Prostate gland (tissue), 2 donors: ENCODE measurements at regions not wholly inside any gene's neighbourhood (a gene's known extent, or its start where the extent isn't known, plus 50 kb on each side); places are given as distances from the start of the nearest gene placed in this dataset.

Source experiments
- DNase-seq: peaks from one replicate; pipeline ENCODE4 v3.0.0-alpha.2; 2019; ENCODE audit warnings: low spot score
- H3K27ac ChIP-seq, 2 donors: fragments of 200-600 bp; sonication (generic); 2 replicates each; pipeline ENCODE4 v1.5.1; 2017 to 2019
- H3K27me3 ChIP-seq: fragments of 200-600 bp; sonication (generic); replicated peaks from 2 replicates; pipeline ENCODE4 v1.5.1; 2019; ENCODE audit not compliant: insufficient read depth
- H3K36me3 ChIP-seq, 2 donors: fragments of 200-600 bp; sonication (generic); 1 replicate in 1 of 2; 2 replicates in 1 of 2; pipeline versions ENCODE4 v1.5.1 to v1.8.1; 2017 to 2019
- H3K4me1 ChIP-seq: fragments of 200-600 bp; sonication (generic); replicated peaks from 2 replicates; pipeline ENCODE4 v1.5.1; 2019
- H3K4me3 ChIP-seq, 2 donors: fragments of 200-600 bp; sonication (generic); 2 replicates each; pipeline ENCODE4 v1.5.1; 2017 to 2019
- H3K9me3 ChIP-seq: fragments of 200-600 bp; sonication (generic); 2 replicates; pipeline ENCODE4 v1.5.1; 2017
- POLR2A ChIP-seq: fragments of 450-650 bp; IDR thresholded peaks from one replicate; pipeline ENCODE4 v1.6.1; 2016; ENCODE audit warnings: antibody characterized with exemption, mild to moderate bottlenecking
- POLR2AphosphoS5 ChIP-seq: sonication (generic); formaldehyde crosslinking; IDR thresholded peaks from one replicate; pipeline ENCODE4 v1.6.1; 2017; ENCODE audit warnings: antibody characterized with exemption
- WGBS: methylation state at CpG from one replicate; pipeline ENCODE4 v1.1.5; 2018; 5-methylcytosine and 5-hydroxymethylcytosine counted together
- intact Hi-C: fragments of 100-400 bp; cut with DNase I; formaldehyde crosslinking; loops from one replicate; pipeline ENCODE4 v1.14.2; 2022
- TF ChIP-seq, protein P1 (sequence below), 4 experiments: fragments of 200-600 bp in 2 of 4; fragments of 450-650 bp in 2 of 4; sonication (generic) in 2 of 4; IDR thresholded peaks; 1 replicate in 3 of 4; 2 replicates in 1 of 4; pipeline ENCODE4 v1.5.1; 2016 to 2019; ENCODE audit warnings: antibody characterized with exemption in 4 of 4, mild to moderate bottlenecking in 2 of 4, moderate library complexity in 2 of 4

- Histone ChIP-seq H3K27ac (no peak overlapping the region), H3K9me3 (no peaks in the 10 kb centered on the region), H3K4me1 (no peaks in the 10 kb centered on the region), H3K4me3 (no peak overlapping the region), H3K27me3 (no peaks in the 10 kb centered on the region), H3K36me3 (no peaks in the 10 kb centered on the region)
- 92% methylated on average over 5 of the region's 5 CpGs for WGBS
- TF ChIP-seq, protein P1, sequence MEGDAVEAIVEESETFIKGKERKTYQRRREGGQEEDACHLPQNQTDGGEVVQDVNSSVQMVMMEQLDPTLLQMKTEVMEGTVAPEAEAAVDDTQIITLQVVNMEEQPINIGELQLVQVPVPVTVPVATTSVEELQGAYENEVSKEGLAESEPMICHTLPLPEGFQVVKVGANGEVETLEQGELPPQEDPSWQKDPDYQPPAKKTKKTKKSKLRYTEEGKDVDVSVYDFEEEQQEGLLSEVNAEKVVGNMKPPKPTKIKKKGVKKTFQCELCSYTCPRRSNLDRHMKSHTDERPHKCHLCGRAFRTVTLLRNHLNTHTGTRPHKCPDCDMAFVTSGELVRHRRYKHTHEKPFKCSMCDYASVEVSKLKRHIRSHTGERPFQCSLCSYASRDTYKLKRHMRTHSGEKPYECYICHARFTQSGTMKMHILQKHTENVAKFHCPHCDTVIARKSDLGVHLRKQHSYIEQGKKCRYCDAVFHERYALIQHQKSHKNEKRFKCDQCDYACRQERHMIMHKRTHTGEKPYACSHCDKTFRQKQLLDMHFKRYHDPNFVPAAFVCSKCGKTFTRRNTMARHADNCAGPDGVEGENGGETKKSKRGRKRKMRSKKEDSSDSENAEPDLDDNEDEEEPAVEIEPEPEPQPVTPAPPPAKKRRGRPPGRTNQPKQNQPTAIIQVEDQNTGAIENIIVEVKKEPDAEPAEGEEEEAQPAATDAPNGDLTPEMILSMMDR (IDR thresholded peaks at IDR 0.05): no peak
- TF ChIP-seq POLR2A (no peak), POLR2AphosphoS5 (no peak)
- no peak for DNase-seq
- intact Hi-C loops: no loop called here
Observed at GRCh38 chr17:51430591-51430990, 170.2 kb downstream of the UTP18 start.

DNA sequence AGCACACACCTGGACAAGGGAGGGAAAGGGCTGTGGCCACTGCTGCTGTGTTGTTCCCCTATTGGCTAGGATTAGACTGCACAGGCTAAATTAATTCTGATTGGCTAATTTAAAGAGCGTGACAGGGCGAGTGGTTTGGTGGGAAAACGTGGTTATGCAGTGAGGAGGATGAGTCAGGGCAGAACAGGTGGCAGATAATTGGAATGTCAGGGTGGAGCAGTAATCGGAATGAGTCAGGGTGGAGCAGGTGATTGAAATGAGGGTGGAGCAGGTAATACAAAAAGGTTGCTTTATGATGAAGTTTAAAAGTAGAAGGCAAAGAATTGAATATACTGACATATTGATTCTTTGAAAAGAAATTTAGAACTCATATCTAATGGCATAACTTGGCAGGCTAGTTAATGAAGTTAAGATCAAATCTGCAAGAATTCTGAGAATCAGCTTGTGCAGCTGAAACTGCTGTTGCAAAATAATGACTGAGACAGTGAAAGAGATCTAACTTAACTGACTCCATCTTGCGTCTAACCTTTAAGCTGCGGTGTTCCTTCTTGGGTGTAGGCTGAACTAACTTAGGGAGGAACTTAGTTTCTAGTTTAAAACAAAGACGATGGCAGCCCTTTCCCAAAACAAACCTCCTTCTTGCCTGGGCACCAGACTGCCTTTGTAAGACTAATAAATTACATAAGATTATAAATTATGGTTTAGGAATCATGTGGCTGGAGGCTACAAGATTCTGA lies 174.3 kb downstream of the UTP18 start:
- no peaks in the 10 kb centered on the region for H3K9me3 ChIP-seq
- no peak overlapping the region for H3K4me3 ChIP-seq
- H3K27me3 ChIP-seq: no peaks in the 10 kb centered on the region
- H3K27ac ChIP-seq: no peak overlapping the region
- TF ChIP-seq POLR2A (no peak), POLR2AphosphoS5 (no peak)
- TF ChIP-seq, protein P1 (IDR thresholded peaks at IDR 0.05): no peak
- WGBS: 70% methylated on average over 7 of the region's 7 CpGs
- H3K4me1 ChIP-seq: no peaks in the 10 kb centered on the region
- intact Hi-C loops: no loop called here
- no peaks in the 10 kb centered on the region for H3K36me3 ChIP-seq
- no peak for DNase-seq

GRCh38 chr17:51435171-51435552 lies 174.8 kb downstream of the UTP18 start:
- TF ChIP-seq POLR2A (no peak), POLR2AphosphoS5 (no peak)
- TF ChIP-seq, protein P1 (IDR thresholded peaks at IDR 0.05): no peak
- no peak overlapping the region for H3K4me3 ChIP-seq
- no peak for DNase-seq
- no peaks in the 10 kb centered on the region for H3K36me3 ChIP-seq
- H3K4me1 ChIP-seq: no peaks in the 10 kb centered on the region
- H3K27me3 ChIP-seq: no peaks in the 10 kb centered on the region
- intact Hi-C loops: no loop called here
- WGBS: 67% methylated on average over 3 of the region's 3 CpGs
- no peak overlapping the region for H3K27ac ChIP-seq
- no peaks in the 10 kb centered on the region for H3K9me3 ChIP-seq

DNA sequence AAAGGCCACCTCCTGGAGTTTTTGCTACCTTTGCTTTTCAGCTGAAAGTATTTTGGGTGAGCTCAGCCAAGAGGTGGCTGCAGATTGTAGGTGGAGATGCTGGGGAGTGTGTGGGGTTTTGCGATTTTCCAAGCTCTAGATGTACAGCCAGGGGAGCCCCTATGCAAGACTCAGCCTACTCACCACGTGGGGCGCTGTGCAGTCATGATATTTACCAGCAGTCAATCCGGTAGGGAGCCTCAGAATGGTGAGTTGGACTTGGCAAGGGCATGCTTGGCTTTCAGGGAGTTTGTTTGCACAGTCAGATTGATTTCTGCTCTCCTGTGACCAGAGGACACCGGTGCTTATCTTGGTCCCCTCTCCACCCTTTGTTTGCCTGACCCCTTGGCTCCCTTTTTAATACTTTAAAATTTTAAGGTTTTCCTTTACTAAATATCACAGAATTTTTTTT lies 175.3 kb downstream of the UTP18 start:
- Histone ChIP-seq H3K4me1 (no peaks in the 10 kb centered on the region), H3K27ac (no peak overlapping the region), H3K36me3 (no peaks in the 10 kb centered on the region), H3K27me3 (no peaks in the 10 kb centered on the region), H3K4me3 (no peak overlapping the region), H3K9me3 (no peaks in the 10 kb centered on the region)
- TF ChIP-seq, protein P1 (IDR thresholded peaks at IDR 0.05): peak in 1 of 4 experiments; percentile 14
- TF ChIP-seq POLR2A: no peak
- 31% methylated on average over 5 of the region's 5 CpGs for WGBS
- intact Hi-C loops: no loop called here
- peak; percentile 42 for DNase-seq
